Endothelial cell of umbilical vein (primary cell): ENCODE measurements at regions not wholly inside any gene's neighbourhood (a gene's known extent, or its start where the extent isn't known, plus 50 kb on each side); places are given as distances from the start of the nearest gene placed in this dataset.

Experiments
- BruUV-seq: library from RNA; stranded (reverse); fragments of 400-500 nt; replicated peaks from 2 replicates; lab custom pipeline; 2021; lab: Mats Ljungman, UMichigan
- CTCF ChIA-PET: fragments of 300-600, 350-600 bp; sonication (Branson Sonifier 250); formaldehyde crosslinking; loops from one replicate; lab custom pipeline; 2021; ENCODE audit warnings: antibody characterized with exemption, inconsistent platforms; lab: Charles Lee
- POLR2A ChIA-PET: fragments of 300-600, 350-600 bp; sonication (Branson Sonifier 250); formaldehyde crosslinking; loops from one replicate; lab custom pipeline; 2021; ENCODE audit warnings: antibody characterized with exemption, inconsistent platforms; lab: Charles Lee
- DNase-seq: peaks from one replicate; pipeline ENCODE4 v3.0.0-alpha.2; 2011; ENCODE audit warnings: low read depth, low spot score
- FAIRE-seq: peaks from 2 replicates; lab custom pipeline; 2011; peaks lifted over from hg19 to GRCh38; lab: Jason Lieb, UNC
- H2AFZ ChIP-seq: 2 replicates; pipeline ENCODE4 v1.6.0; 2012; ENCODE audit warnings: low read depth, low read length, control low read depth, inconsistent platforms
- H3K27ac ChIP-seq: 2 replicates; pipeline ENCODE4 v1.5.1; 2011; ENCODE audit warnings: low read depth, mild to moderate bottlenecking, control low read depth, low read length, moderate library complexity; ENCODE audit not compliant: insufficient read depth
- H3K27me3 ChIP-seq, 2 experiments: 2 replicates each; pipeline versions ENCODE4 v1.6.0 to v1.6.1; 2011; ENCODE audit warnings: low read length in 2 of 2, mixed read lengths in 1 of 2; ENCODE audit not compliant: control insufficient read depth in 2 of 2, insufficient read depth in 2 of 2
- H3K36me3 ChIP-seq, 2 experiments: 2 replicates in 1 of 2; 3 replicates in 1 of 2; pipeline ENCODE4 v1.5.1; 2011; ENCODE audit warnings: low read length in 2 of 2, mild to moderate bottlenecking in 1 of 2, moderate library complexity in 1 of 2; ENCODE audit not compliant: control insufficient read depth in 2 of 2, insufficient read depth in 2 of 2; ENCODE audit errors: extremely low read depth in 1 of 2
- H3K4me1 ChIP-seq: 3 replicates; pipeline ENCODE4 v1.5.1; 2011; ENCODE audit warnings: mild to moderate bottlenecking, low read length; ENCODE audit not compliant: control insufficient read depth, insufficient read depth; ENCODE audit errors: extremely low read depth
- H3K4me2 ChIP-seq: 2 replicates; pipeline ENCODE4 v1.6.1; 2011; ENCODE audit warnings: low read length, control low read depth, mixed read lengths; ENCODE audit not compliant: insufficient read depth
- H3K4me3 ChIP-seq, 3 experiments: fragments of 200-600 bp in 1 of 3; sonication (generic), shearing (Covaris generic) in 1 of 3; replicated peaks in 1 of 3; 2 replicates each; pipeline ENCODE4 v1.5.1; 2011 to 2016; ENCODE audit warnings: control low read depth in 3 of 3, low read length in 3 of 3, mild to moderate bottlenecking in 2 of 3, inconsistent platforms in 1 of 3, low read depth in 1 of 3, moderate library complexity in 1 of 3; ENCODE audit not compliant: insufficient read depth in 1 of 3
- H3K79me2 ChIP-seq: 2 replicates; pipeline ENCODE4 v1.6.0; 2012; ENCODE audit warnings: low read length, inconsistent platforms; ENCODE audit not compliant: control insufficient read depth, insufficient read depth
- H3K9ac ChIP-seq: replicated peaks from 2 replicates; pipeline ENCODE3; 2011; ENCODE audit warnings: low read length, control low read depth; ENCODE audit not compliant: insufficient read depth; ENCODE audit errors: extremely low read depth
- H3K9me1 ChIP-seq: replicated peaks from 3 replicates; pipeline ENCODE4 v1.6.0; 2011; ENCODE audit warnings: mild to moderate bottlenecking, low read length; ENCODE audit not compliant: control insufficient read depth, insufficient read depth; ENCODE audit errors: extremely low read depth
- H3K9me3 ChIP-seq: replicated peaks from 2 replicates; pipeline ENCODE4 v1.5.1; 2012; ENCODE audit warnings: low read length, inconsistent platforms; ENCODE audit not compliant: control insufficient read depth, insufficient read depth
- H4K20me1 ChIP-seq: replicated peaks from 2 replicates; pipeline ENCODE3; 2011; ENCODE audit warnings: mild to moderate bottlenecking, low read length; ENCODE audit not compliant: control insufficient read depth, insufficient read depth; ENCODE audit errors: extremely low read depth
- CTCF ChIP-seq, 2 donors: IDR thresholded peaks; 1 replicate in 1 of 2; 2 replicates in 1 of 2; pipeline ENCODE4 v1.5.1; 2011; ENCODE audit warnings: low read length in 2 of 2, mild to moderate bottlenecking in 2 of 2, moderate library complexity in 2 of 2, control low read depth in 1 of 2, inconsistent platforms in 1 of 2, low read depth in 1 of 2; ENCODE audit not compliant: insufficient read depth in 1 of 2; ENCODE audit errors: extremely low read depth in 1 of 2
- EZH2 ChIP-seq: IDR thresholded peaks from 2 replicates; pipeline ENCODE4 v1.6.1; 2012; ENCODE audit warnings: borderline replicate concordance, low read depth, mild to moderate bottlenecking, moderate library complexity, low read length, inconsistent platforms; ENCODE audit not compliant: severe bottlenecking
- FOS ChIP-seq: IDR thresholded peaks from 2 replicates; pipeline ENCODE4 v1.6.1; 2011; ENCODE audit warnings: mild to moderate bottlenecking, low read length, moderate library complexity, borderline replicate concordance; ENCODE audit not compliant: insufficient read depth
- GATA2 ChIP-seq: IDR thresholded peaks from 2 replicates; pipeline ENCODE4 v1.7.0; 2011; ENCODE audit warnings: low read depth, mild to moderate bottlenecking, moderate library complexity, mixed read lengths, low read length; ENCODE audit not compliant: insufficient read length, insufficient read depth
- JUN ChIP-seq: IDR thresholded peaks from 2 replicates; pipeline ENCODE4 v1.6.1; 2011; ENCODE audit warnings: borderline replicate concordance, low read depth; ENCODE audit not compliant: insufficient read length, insufficient read depth
- MAX ChIP-seq: IDR thresholded peaks from 2 replicates; pipeline ENCODE4 v1.6.1; 2011; ENCODE audit not compliant: insufficient read depth, insufficient read length
- MYC ChIP-seq: IDR thresholded peaks from one replicate; pipeline ENCODE4 v1.6.1; 2011; ENCODE audit warnings: mild to moderate bottlenecking, low read depth, low read length
- POLR2A ChIP-seq: IDR thresholded peaks from 2 replicates; pipeline ENCODE4 v1.6.1; 2012; ENCODE audit warnings: low read depth, mild to moderate bottlenecking, control low read depth, low read length
- POLR2AphosphoS5 ChIP-seq: IDR thresholded peaks from 2 replicates; pipeline ENCODE4 v1.6.1; 2012; ENCODE audit warnings: low read depth, mild to moderate bottlenecking, control low read depth, low read length, moderate library complexity; ENCODE audit not compliant: insufficient read depth
- dilution Hi-C: fragments of 300-500 bp; cut with MboI; formaldehyde crosslinking; loops from one replicate; pipeline ENCODE4 v1.15.0; 2019; ENCODE audit warnings: low sequenced_read_pairs; ENCODE audit not compliant: extremely low pct_ligation_motif_present
- intact Hi-C: fragments of 100-400 bp; cut with micrococcal nuclease; formaldehyde crosslinking; loops from one replicate; pipeline ENCODE4 v1.10.0; 2022

- POLR2A ChIA-PET = no interaction called here
- dilution Hi-C loops (no loop called here), intact Hi-C loops (no loop called here)
- Histone ChIP-seq H3K27me3 (no peaks in the 10 kb centered on the region), H3K36me3 (no peaks in the 10 kb centered on the region), H3K9ac (no peak overlapping the region), H3K4me1 (peaks cover 2% of the 10 kb centered on the region), H3K4me2 (no peak overlapping the region), H3K9me1 (peaks cover 3% of the 10 kb centered on the region), H3K9me3 (no peaks in the 10 kb centered on the region), H4K20me1 (no peaks in the 10 kb centered on the region), H3K79me2 (no peaks in the 10 kb centered on the region), H3K4me3 (no peak overlapping the region), H3K27ac (no peak overlapping the region), H2AFZ (no peak overlapping the region)
- FAIRE-seq (no peak), DNase-seq (no peak)
- no peak for TF ChIP-seq EZH2
- no peak for TF ChIP-seq POLR2AphosphoS5
- TF ChIP-seq CTCF (IDR thresholded peaks at IDR 0.05; ENCODE audit: extremely low read depth in 1 of 2, insufficient read depth in 1 of 2, low read depth in 1 of 2, low read length in 2 of 2) = no peak
- no peak for TF ChIP-seq FOS
- no peak for TF ChIP-seq MYC
- BruUV-seq = no TSS peak
- CTCF ChIA-PET = no interaction called here
These were observed 171.2 kb upstream of the CDKN3 start for GRCh38 chr14:54225457-54226060.

GRCh38 chr14:54226103-54226502, 170.7 kb upstream of the CDKN3 start:
- no peak overlapping the region for H3K4me3 ChIP-seq
- FAIRE-seq = no peak
- TF ChIP-seq GATA2 (no peak), FOS (no peak), MAX (no peak), MYC (no peak), POLR2A (no peak), JUN (no peak), CTCF (IDR thresholded peaks at IDR 0.05; ENCODE audit: extremely low read depth in 1 of 2, insufficient read depth in 1 of 2, low read depth in 1 of 2, low read length in 2 of 2) (no peak), EZH2 (no peak), POLR2AphosphoS5 (no peak)
- intact Hi-C loops = no loop called here
- H3K9me1 ChIP-seq = peaks cover 3% of the 10 kb centered on the region
- no peaks in the 10 kb centered on the region for H3K79me2 ChIP-seq
- H3K4me2 ChIP-seq = no peak overlapping the region
- H3K9me3 ChIP-seq = no peaks in the 10 kb centered on the region
- H3K36me3 ChIP-seq = no peaks in the 10 kb centered on the region
- no peak overlapping the region for H3K27ac ChIP-seq
- ChIA-PET CTCF (no interaction called here), POLR2A (no interaction called here)
- no peaks in the 10 kb centered on the region for H3K4me1 ChIP-seq
- no TSS peak for BruUV-seq
- DNase-seq = no peak
- no peaks in the 10 kb centered on the region for H3K27me3 ChIP-seq
- dilution Hi-C loops = no loop called here
- H4K20me1 ChIP-seq = no peaks in the 10 kb centered on the region
- H3K9ac ChIP-seq = no peak overlapping the region
- H2AFZ ChIP-seq = no peak overlapping the region
